ENCODE measurements at regions not wholly inside any gene's neighbourhood (a gene's known extent, or its start where the extent isn't known, plus 50 kb on each side); places are given as distances from the start of the nearest gene placed in this dataset.
"Not testable (repeated sequence)": the region's sequence is repeated elsewhere in the genome, so short reads cannot be mapped to it uniquely, and the experiment has no call there.

DNA sequence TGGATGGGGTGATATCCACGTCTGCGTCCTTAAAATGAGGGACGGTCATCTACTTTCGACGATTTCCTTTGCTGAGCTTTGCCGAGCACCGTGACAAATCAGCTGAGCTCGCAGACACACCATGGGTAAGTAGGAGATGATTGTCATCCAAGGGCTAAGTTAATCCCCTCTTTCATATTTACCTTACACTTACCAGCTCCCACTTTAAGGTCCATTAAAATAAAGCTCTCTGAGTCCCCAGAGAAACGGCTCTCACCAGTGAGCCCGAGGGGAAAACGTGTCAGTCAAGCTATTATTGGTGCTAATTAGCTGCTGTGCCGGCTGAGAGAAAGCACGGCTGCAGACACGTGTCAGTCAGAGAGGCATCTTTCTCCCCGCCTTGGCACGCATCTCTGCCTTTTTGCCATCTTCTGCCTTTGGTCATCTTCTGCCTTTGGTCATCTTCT is 72.2 kb downstream of the CRLF2 start:
- CTCF ChIA-PET, result no interaction called here
- Mint-ChIP-seq H3K27ac (no peak overlapping the region), H3K27me3 (no peaks in the 10 kb centered on the region), H3K9me3 (no peaks in the 10 kb centered on the region), H3K4me3 (no peak overlapping the region), H3K4me1 (no peaks in the 10 kb centered on the region), H3K36me3 (no peaks in the 10 kb centered on the region)
- Histone ChIP-seq H3K9me3 (no peaks in the 10 kb centered on the region), H3K27me3 (replicated peaks in 1 of 2; ENCODE audit: control insufficient read depth in 2 of 2, extremely low read depth in 1 of 2, insufficient read depth in 2 of 2, low read length in 1 of 2) (peaks cover 0 to 5% of the 10 kb centered on the region in 2 experiments), H3K36me3 (ENCODE audit: control insufficient read depth in 2 of 2, extremely low read depth in 1 of 2, insufficient read depth in 1 of 2, low read length in 1 of 2) (no peaks in the 10 kb centered on the region), H3K27ac (ENCODE audit: low read length) (no peak overlapping the region), H3K4me3 (ENCODE audit: control insufficient read depth in 1 of 2, extremely low read depth in 1 of 2, low read length in 1 of 2) (no peak overlapping the region), H3K4me1 (ENCODE audit: control insufficient read depth in 1 of 2, extremely low read depth in 1 of 2, insufficient read depth in 2 of 2, low read length in 2 of 2) (no peaks in the 10 kb centered on the region)
- DNase-seq (no peak), ATAC-seq (replicated peaks in 1 of 4) (no peak)
- POLR2A ChIA-PET, result no interaction called here
- 73% methylated on average over 8 of the region's 16 CpGs for whole genome bisulfite sequencing (ENCODE audit: insufficient coverage)

DNA sequence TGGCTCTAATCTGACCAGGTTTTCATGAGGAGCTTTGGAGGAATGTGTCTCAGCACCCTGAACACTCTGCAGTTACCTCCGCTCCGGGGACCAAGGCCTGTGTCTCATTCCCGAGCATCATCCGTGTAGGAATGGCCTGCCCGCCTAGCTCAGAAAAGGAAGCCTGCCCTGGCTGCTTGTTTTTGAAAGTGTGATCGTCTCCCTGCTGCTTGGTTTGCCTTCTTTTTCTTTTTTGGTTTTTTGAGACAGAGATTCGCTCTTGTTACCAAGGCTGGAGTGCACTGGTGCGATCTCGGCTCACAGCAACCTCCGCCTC is 73.3 kb downstream of the CRLF2 start:
- Mint-ChIP-seq H3K27ac (no peak overlapping the region), H3K36me3 (no peaks in the 10 kb centered on the region), H3K4me3 (no peak overlapping the region), H3K9me3 (no peaks in the 10 kb centered on the region), H3K4me1 (no peaks in the 10 kb centered on the region), H3K27me3 (no peaks in the 10 kb centered on the region)
- no peak overlapping the region for H3K27ac ChIP-seq (ENCODE audit: low read length)
- DNase-seq, result no peak
- no peak overlapping the region for H3K4me3 ChIP-seq (ENCODE audit: control insufficient read depth in 1 of 2, extremely low read depth in 1 of 2, low read length in 1 of 2)
- POLR2A ChIA-PET, result no interaction called here
- H3K27me3 ChIP-seq (replicated peaks in 1 of 2; ENCODE audit: control insufficient read depth in 2 of 2, extremely low read depth in 1 of 2, insufficient read depth in 2 of 2, low read length in 1 of 2), result peaks cover 0 to 5% of the 10 kb centered on the region in 2 experiments
- H3K4me1 ChIP-seq (ENCODE audit: control insufficient read depth in 1 of 2, extremely low read depth in 1 of 2, insufficient read depth in 2 of 2, low read length in 2 of 2), result no peaks in the 10 kb centered on the region
- ATAC-seq (replicated peaks in 1 of 4), result no peak
- CTCF ChIA-PET, result no interaction called here
- 93% methylated on average over 10 of the region's 10 CpGs for WGBS (ENCODE audit: insufficient coverage)
- H3K9me3 ChIP-seq, result no peaks in the 10 kb centered on the region
- H3K36me3 ChIP-seq (ENCODE audit: control insufficient read depth in 2 of 2, extremely low read depth in 1 of 2, insufficient read depth in 1 of 2, low read length in 1 of 2), result no peaks in the 10 kb centered on the region

DNA sequence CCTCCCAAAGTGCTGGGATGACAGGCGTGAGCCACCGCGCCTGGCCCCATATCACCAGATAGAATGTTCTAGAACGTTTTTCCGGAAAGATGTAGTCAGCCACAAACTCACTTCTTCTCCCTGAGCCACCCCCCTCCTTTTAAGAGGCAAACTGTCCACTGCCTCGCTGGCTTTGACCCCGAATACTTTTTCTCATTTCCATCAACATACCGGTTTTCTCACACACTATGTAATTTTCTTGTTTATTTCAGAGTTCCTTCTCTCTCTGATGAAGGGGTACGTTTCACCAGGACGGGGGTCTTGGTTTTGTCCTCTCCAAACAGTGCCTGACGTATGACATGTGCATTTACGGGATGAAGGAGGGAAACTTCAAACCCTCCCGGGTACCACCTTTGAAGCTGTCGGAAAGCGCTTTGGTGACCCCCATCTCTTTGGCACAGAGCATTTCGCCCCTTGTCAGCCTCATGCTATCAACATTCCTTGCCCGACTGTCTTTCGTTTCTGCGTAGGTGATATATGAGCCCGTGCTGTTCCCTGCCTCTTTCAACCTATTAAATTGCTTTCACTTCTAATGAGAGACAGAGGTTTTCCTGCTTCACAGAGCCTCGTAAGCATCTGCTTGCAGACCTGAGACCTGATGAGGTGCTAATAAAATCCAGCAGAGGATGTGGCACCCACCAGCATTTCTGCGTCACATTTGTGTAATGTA is 73.8 kb downstream of the CRLF2 start:
- ChIA-PET CTCF (no interaction called here), POLR2A (no interaction called here)
- Histone ChIP-seq H3K4me1 (ENCODE audit: control insufficient read depth in 1 of 2, extremely low read depth in 1 of 2, insufficient read depth in 2 of 2, low read length in 2 of 2) (no peaks in the 10 kb centered on the region), H3K27ac (ENCODE audit: low read length) (no peak overlapping the region), H3K9me3 (no peaks in the 10 kb centered on the region), H3K27me3 (replicated peaks in 1 of 2; ENCODE audit: control insufficient read depth in 2 of 2, extremely low read depth in 1 of 2, insufficient read depth in 2 of 2, low read length in 1 of 2) (peaks cover 0 to 5% of the 10 kb centered on the region in 2 experiments), H3K4me3 (ENCODE audit: control insufficient read depth in 1 of 2, extremely low read depth in 1 of 2, low read length in 1 of 2) (no peak overlapping the region), H3K36me3 (ENCODE audit: control insufficient read depth in 2 of 2, extremely low read depth in 1 of 2, insufficient read depth in 1 of 2, low read length in 1 of 2) (no peaks in the 10 kb centered on the region)
- Mint-ChIP-seq H3K27me3 (no peaks in the 10 kb centered on the region), H3K9me3 (no peaks in the 10 kb centered on the region), H3K4me3 (no peak overlapping the region), H3K36me3 (no peaks in the 10 kb centered on the region), H3K4me1 (no peaks in the 10 kb centered on the region), H3K27ac (no peak overlapping the region)
- no peak for ATAC-seq (replicated peaks in 1 of 4)
- 82% methylated on average over 18 of the region's 22 CpGs for WGBS (ENCODE audit: insufficient coverage)
- DNase-seq, result no peak

DNA sequence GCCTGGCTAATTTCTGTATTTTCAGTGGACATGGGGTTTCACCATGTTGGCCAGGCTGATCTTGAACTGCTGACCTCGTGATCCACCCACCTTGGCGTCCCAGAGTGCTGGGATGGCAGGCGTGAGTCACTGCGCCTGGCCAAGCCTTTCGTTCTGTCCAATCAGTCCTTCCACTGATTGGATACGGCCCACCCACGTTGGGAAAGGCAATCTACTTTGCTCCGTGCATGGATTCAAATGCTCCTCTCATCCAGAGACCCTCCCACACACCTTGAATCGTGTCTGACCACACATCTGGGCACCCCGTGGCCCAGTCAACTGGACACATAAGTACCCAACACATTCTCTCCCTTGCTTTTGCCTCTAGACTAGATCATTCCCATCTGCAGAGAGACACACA is 74.9 kb downstream of the CRLF2 start:
- H3K27ac ChIP-seq (ENCODE audit: low read length), result no peak overlapping the region
- Mint-ChIP-seq H3K27me3 (no peaks in the 10 kb centered on the region), H3K4me3 (no peak overlapping the region), H3K27ac (no peak overlapping the region), H3K36me3 (no peaks in the 10 kb centered on the region), H3K4me1 (no peaks in the 10 kb centered on the region), H3K9me3 (no peaks in the 10 kb centered on the region)
- no peak overlapping the region for H3K4me3 ChIP-seq (ENCODE audit: control insufficient read depth in 1 of 2, extremely low read depth in 1 of 2, low read length in 1 of 2)
- no peaks in the 10 kb centered on the region for H3K4me1 ChIP-seq (ENCODE audit: control insufficient read depth in 1 of 2, extremely low read depth in 1 of 2, insufficient read depth in 2 of 2, low read length in 2 of 2)
- H3K36me3 ChIP-seq (ENCODE audit: control insufficient read depth in 2 of 2, extremely low read depth in 1 of 2, insufficient read depth in 1 of 2, low read length in 1 of 2), result no peaks in the 10 kb centered on the region
- DNase-seq, result no peak
- no peaks in the 10 kb centered on the region for H3K9me3 ChIP-seq
- 82% methylated on average over 9 of the region's 10 CpGs for WGBS (ENCODE audit: insufficient coverage)
- POLR2A ChIA-PET, result no interaction called here
- peaks cover 0 to 5% of the 10 kb centered on the region in 2 experiments for H3K27me3 ChIP-seq (replicated peaks in 1 of 2; ENCODE audit: control insufficient read depth in 2 of 2, extremely low read depth in 1 of 2, insufficient read depth in 2 of 2, low read length in 1 of 2)
- CTCF ChIA-PET, result no interaction called here
- no peak for ATAC-seq (replicated peaks in 1 of 4)

DNA sequence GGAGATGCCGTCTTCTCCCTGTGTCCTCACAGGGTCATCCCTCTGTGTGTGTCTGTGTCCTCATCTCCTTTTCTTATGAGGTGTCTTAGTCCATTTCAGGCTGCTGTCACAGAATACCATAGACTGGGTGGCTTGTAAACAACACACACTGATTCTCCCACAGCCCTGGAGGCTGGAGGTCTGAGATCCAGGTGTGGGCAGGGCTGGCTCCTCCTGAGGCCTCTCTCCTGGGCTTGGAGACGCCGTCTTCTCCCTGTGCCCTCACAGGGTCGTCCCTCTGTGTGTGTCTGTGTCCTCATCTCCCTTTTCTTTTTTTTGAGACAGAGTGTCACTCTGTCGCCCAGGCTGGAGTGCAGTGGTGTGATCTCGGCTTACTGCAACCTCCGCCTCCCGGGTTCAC is 75.9 kb downstream of the CRLF2 start:
- WGBS (ENCODE audit: insufficient coverage), result no CpG with 5 or more reads among the region's 8 CpGs
- POLR2A ChIA-PET; H3K4me3 Mint-ChIP-seq; DNase-seq; H3K27ac ChIP-seq (ENCODE audit: low read length); H3K4me1 ChIP-seq (ENCODE audit: control insufficient read depth in 1 of 2, extremely low read depth in 1 of 2, insufficient read depth in 2 of 2, low read length in 2 of 2); H3K27me3 Mint-ChIP-seq; H3K27ac Mint-ChIP-seq; ATAC-seq (replicated peaks in 1 of 4); H3K36me3 Mint-ChIP-seq; H3K9me3 Mint-ChIP-seq; H3K36me3 ChIP-seq (ENCODE audit: control insufficient read depth in 2 of 2, extremely low read depth in 1 of 2, insufficient read depth in 1 of 2, low read length in 1 of 2); H3K27me3 ChIP-seq (replicated peaks in 1 of 2; ENCODE audit: control insufficient read depth in 2 of 2, extremely low read depth in 1 of 2, insufficient read depth in 2 of 2, low read length in 1 of 2); H3K4me3 ChIP-seq (ENCODE audit: control insufficient read depth in 1 of 2, extremely low read depth in 1 of 2, low read length in 1 of 2); H3K4me1 Mint-ChIP-seq; CTCF ChIA-PET; H3K9me3 ChIP-seq: not testable (repeated sequence)

DNA sequence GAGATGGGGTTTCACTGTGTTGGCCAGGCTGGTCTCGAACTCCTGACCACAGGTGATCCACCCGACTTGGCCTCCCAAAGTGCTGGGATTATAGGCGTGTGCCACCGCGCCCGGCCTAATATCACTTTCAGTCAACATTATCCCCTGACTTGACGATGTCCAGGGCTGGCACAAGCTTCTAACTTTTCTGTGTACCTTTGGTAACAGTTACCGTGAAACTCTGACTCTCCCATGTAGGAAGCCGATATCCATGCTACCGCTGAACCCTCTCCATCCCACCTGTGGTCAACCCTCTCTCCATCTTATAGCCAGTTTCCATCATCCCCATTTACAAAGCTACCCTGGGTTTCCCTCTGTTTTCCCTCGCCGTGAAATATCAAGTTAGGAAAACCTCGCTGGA is 77.5 kb downstream of the CRLF2 start:
- H3K36me3 ChIP-seq (ENCODE audit: control insufficient read depth in 2 of 2, extremely low read depth in 1 of 2, insufficient read depth in 1 of 2, low read length in 1 of 2), result no peaks in the 10 kb centered on the region
- Mint-ChIP-seq H3K4me1 (no peaks in the 10 kb centered on the region), H3K27ac (no peak overlapping the region), H3K4me3 (no peak overlapping the region), H3K36me3 (no peaks in the 10 kb centered on the region), H3K9me3 (no peaks in the 10 kb centered on the region), H3K27me3 (no peaks in the 10 kb centered on the region)
- WGBS (ENCODE audit: insufficient coverage), result 93% methylated on average over 13 of the region's 13 CpGs
- CTCF ChIA-PET, result no interaction called here
- H3K9me3 ChIP-seq, result no peaks in the 10 kb centered on the region
- no peak for ATAC-seq (replicated peaks in 1 of 4)
- no peaks in the 10 kb centered on the region for H3K4me1 ChIP-seq (ENCODE audit: control insufficient read depth in 1 of 2, extremely low read depth in 1 of 2, insufficient read depth in 2 of 2, low read length in 2 of 2)
- no peak overlapping the region for H3K27ac ChIP-seq (ENCODE audit: low read length)
- H3K4me3 ChIP-seq (ENCODE audit: control insufficient read depth in 1 of 2, extremely low read depth in 1 of 2, low read length in 1 of 2), result no peak overlapping the region
- POLR2A ChIA-PET, result no interaction called here
- DNase-seq, result no peak
- H3K27me3 ChIP-seq (replicated peaks in 1 of 2; ENCODE audit: control insufficient read depth in 2 of 2, extremely low read depth in 1 of 2, insufficient read depth in 2 of 2, low read length in 1 of 2), result peaks cover 0 to 3% of the 10 kb centered on the region in 2 experiments

DNA sequence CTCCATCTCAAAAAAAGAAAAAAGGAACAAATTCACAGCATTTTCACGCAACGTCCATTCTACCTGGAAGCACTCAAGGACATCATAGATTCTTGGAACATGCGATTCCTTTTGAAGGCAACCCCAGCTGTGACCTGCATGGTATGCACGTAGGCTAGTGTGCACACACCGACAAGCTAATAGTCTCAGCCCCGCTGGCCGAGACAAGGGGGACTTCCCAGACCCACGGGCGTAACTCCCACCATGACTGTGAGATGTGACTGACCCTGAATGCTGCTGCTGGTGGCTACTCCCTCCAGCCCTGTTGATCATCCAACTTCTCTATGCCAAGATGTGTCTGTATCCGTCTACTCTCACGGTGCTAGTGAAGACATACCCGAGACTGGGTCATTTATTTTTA is 78.3 kb downstream of the CRLF2 start:
- no peak for ATAC-seq (replicated peaks in 1 of 4)
- Mint-ChIP-seq H3K27ac (no peak overlapping the region), H3K4me1 (no peaks in the 10 kb centered on the region), H3K27me3 (no peaks in the 10 kb centered on the region), H3K36me3 (no peaks in the 10 kb centered on the region), H3K4me3 (no peak overlapping the region), H3K9me3 (no peaks in the 10 kb centered on the region)
- H3K4me1 ChIP-seq (ENCODE audit: control insufficient read depth in 1 of 2, extremely low read depth in 1 of 2, insufficient read depth in 2 of 2, low read length in 2 of 2), result no peaks in the 10 kb centered on the region
- no peaks in the 10 kb centered on the region for H3K9me3 ChIP-seq
- no peak overlapping the region for H3K4me3 ChIP-seq (ENCODE audit: control insufficient read depth in 1 of 2, extremely low read depth in 1 of 2, low read length in 1 of 2)
- ChIA-PET POLR2A (no interaction called here), CTCF (no interaction called here)
- 89% methylated on average over 9 of the region's 12 CpGs for WGBS (ENCODE audit: insufficient coverage)
- peaks cover 0 to 3% of the 10 kb centered on the region in 2 experiments for H3K27me3 ChIP-seq (replicated peaks in 1 of 2; ENCODE audit: control insufficient read depth in 2 of 2, extremely low read depth in 1 of 2, insufficient read depth in 2 of 2, low read length in 1 of 2)
- no peak for DNase-seq
- H3K36me3 ChIP-seq (ENCODE audit: control insufficient read depth in 2 of 2, extremely low read depth in 1 of 2, insufficient read depth in 1 of 2, low read length in 1 of 2), result no peaks in the 10 kb centered on the region
- H3K27ac ChIP-seq (ENCODE audit: low read length), result no peak overlapping the region
